Neutrophil (primary cell): ENCODE measurements at regions not wholly inside any gene's neighbourhood (a gene's known extent, or its start where the extent isn't known, plus 50 kb on each side); places are given as distances from the start of the nearest gene placed in this dataset.

Experiments
- H3K27ac ChIP-seq: fragments of 200-600 bp; sonication (generic); 2 replicates; pipeline ENCODE4 v1.5.1; 2016; ENCODE audit warnings: mild to moderate bottlenecking, moderate library complexity
- H3K27me3 ChIP-seq: fragments of 200-600 bp; sonication (generic); 2 replicates; pipeline ENCODE4 v1.6.0; 2016; ENCODE audit warnings: mild to moderate bottlenecking
- H3K36me3 ChIP-seq: fragments of 200-600 bp; sonication (generic); 2 replicates; pipeline ENCODE4 v1.5.1; 2017
- H3K4me1 ChIP-seq, 2 experiments: fragments of 200-600 bp in 1 of 2; sonication (generic) in 1 of 2; 1 replicate in 1 of 2; 2 replicates in 1 of 2; pipeline versions ENCODE4 v1.5.1 to v1.6.1; 2013 to 2016; ENCODE audit warnings: low read depth in 1 of 2, low read length in 1 of 2, mild to moderate bottlenecking in 1 of 2, moderate library complexity in 1 of 2; ENCODE audit not compliant: control insufficient read depth in 1 of 2, insufficient read depth in 1 of 2
- H3K4me3 ChIP-seq, 2 experiments: fragments of 200-600 bp in 1 of 2; sonication (generic) in 1 of 2; 1 replicate in 1 of 2; 2 replicates in 1 of 2; pipeline ENCODE4 v1.5.1; 2013 to 2016; ENCODE audit warnings: low read depth in 1 of 2, low read length in 1 of 2, mild to moderate bottlenecking in 1 of 2, moderate library complexity in 1 of 2
- H3K9me3 ChIP-seq: fragments of 200-600 bp; sonication (generic); 2 replicates; pipeline ENCODE4 v1.5.1; 2016
- CTCF ChIP-seq: fragments of 200-600 bp; sonication (generic); IDR thresholded peaks from 2 replicates; pipeline ENCODE4 v1.5.1; 2016; ENCODE audit warnings: antibody characterized with exemption

DNA sequence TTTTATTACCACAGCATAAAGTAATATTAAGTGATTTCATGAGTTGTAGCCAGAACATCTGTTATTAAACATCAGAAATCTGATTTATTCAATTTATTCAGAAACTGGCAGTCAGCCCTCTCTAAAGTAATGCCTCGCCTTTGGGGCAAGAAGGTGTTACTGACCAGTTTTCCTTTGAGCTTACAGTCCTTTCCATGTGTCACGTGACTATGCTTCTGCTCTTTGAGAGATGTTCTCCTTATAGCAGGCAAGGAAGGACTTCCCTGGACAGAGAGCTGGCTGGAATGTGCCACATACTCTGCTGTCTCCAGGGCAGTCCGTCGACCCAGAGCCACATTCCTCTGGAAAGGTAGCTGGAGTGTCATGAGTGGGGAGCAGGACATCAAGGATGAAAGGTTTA is 119.7 kb downstream of the RDH14 start:
- no peak for TF ChIP-seq CTCF

DNA sequence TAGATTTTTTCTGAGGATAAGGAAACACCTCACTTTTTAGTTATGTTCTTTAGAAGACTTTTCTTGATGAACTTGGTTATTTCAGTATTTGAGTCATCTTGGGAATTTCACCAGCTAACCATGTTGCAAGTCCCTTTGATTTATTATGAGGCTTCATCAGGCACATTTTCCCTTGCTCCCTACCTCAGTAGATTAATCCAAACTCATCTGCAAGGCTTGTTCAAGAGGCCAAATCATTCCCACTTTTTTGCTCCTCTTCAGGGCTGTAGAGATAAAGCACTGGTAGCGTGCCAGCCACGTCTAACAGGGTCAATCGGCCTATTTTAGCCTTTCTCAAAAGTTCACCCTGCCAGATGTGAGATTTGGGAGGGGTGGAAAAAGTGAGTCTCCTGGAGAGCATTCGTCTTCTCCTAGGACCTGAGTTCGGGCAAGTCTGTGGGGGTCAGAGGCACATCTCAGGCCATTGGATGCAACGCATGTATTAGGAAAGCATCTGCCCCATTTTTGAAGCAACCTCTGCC is 120.3 kb downstream of the RDH14 start:
- Histone ChIP-seq H3K36me3 (no peaks in the 10 kb centered on the region), H3K9me3 (no peaks in the 10 kb centered on the region), H3K4me3 (no peak overlapping the region), H3K27me3 (peaks cover 6% of the 10 kb centered on the region), H3K27ac (no peak overlapping the region), H3K4me1 (no peaks in the 10 kb centered on the region)
- TF ChIP-seq CTCF: no peak

More for the DNA sequence above, 119.7 kb downstream of the RDH14 start:
- Histone ChIP-seq H3K27me3 (peaks cover 6% of the 10 kb centered on the region), H3K27ac (no peak overlapping the region), H3K36me3 (no peaks in the 10 kb centered on the region), H3K9me3 (no peaks in the 10 kb centered on the region), H3K4me3 (no peak overlapping the region), H3K4me1 (no peaks in the 10 kb centered on the region)

DNA sequence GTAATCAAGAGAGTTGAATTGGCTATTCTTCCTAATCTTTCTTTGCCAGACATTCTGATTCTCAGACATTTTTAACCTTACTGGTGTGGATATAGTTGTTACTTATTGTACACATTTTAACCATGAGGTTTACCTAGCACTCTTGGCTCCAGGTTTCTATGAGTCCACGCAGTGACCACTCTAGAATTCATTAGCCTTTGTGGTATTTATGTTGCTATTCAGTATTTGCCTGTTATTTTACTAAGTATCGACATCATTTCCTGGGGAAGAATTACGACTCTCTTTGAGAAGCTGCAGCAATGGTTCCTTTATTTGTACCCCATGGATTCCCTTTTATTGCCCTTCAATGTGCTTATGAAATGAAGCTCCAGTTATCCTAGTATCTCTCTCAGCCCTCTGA is 120.7 kb downstream of the RDH14 start:
- Histone ChIP-seq H3K4me1 (no peaks in the 10 kb centered on the region), H3K27ac (no peak overlapping the region), H3K4me3 (no peak overlapping the region), H3K27me3 (peaks cover 6% of the 10 kb centered on the region), H3K9me3 (no peaks in the 10 kb centered on the region), H3K36me3 (no peaks in the 10 kb centered on the region)
- no peak for TF ChIP-seq CTCF

- TF ChIP-seq CTCF: no peak
- Histone ChIP-seq H3K9me3 (no peaks in the 10 kb centered on the region), H3K27me3 (peaks cover 6% of the 10 kb centered on the region), H3K4me1 (no peaks in the 10 kb centered on the region), H3K36me3 (no peaks in the 10 kb centered on the region), H3K27ac (no peak overlapping the region), H3K4me3 (no peak overlapping the region)
Measured at GRCh38 chr2:18437909-18438308, 122.5 kb downstream of the RDH14 start.

DNA sequence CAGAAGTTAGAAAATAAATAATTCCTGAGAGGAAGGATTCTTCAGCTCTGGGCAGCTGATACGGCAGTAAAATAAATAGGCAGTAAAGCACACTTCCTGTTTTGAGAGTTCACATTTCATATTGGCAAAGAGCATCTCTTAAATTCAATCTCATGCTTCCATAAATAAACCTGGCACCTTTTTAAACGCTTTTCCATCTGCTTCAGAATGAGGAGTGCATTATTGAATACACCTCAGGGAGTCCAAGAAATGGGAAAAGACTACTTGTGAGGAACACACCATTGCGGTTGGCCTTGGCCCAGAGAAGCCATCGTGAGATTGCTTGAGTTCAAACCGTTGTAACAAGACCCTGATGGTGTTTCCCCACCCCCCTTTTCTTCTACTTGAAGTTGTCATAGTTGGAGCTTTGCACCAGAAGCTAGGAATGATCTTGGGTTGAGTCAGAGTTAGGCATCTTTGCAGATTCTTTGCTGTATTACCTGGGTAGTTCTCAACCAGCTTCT is 123.9 kb downstream of the RDH14 start:
- Histone ChIP-seq H3K27me3 (peaks cover 9% of the 10 kb centered on the region), H3K36me3 (no peaks in the 10 kb centered on the region), H3K4me3 (no peak overlapping the region), H3K4me1 (no peaks in the 10 kb centered on the region), H3K27ac (no peak overlapping the region), H3K9me3 (no peaks in the 10 kb centered on the region)
- TF ChIP-seq CTCF: no peak
